ENCODE measurements at regions not wholly inside any gene's neighbourhood (a gene's known extent, or its start where the extent isn't known, plus 50 kb on each side); places are given as distances from the start of the nearest gene placed in this dataset.

- H3K36me3 ChIP-seq (ENCODE audit: control insufficient read depth in 2 of 3, insufficient read depth in 3 of 3, low read length in 3 of 3): no peaks in the 10 kb centered on the region
- H3K27me3 ChIP-seq (ENCODE audit: control insufficient read depth, insufficient read depth, low read length): no peaks in the 10 kb centered on the region
- TF ChIP-seq CTCF (IDR thresholded peaks at IDR 0.05; ENCODE audit: borderline replicate concordance, extremely low read depth, insufficient read depth): no peak
- FAIRE-seq (no peak), DNase-seq (peak in 1 of 5 donors; percentile 11)
- H3K9ac ChIP-seq (ENCODE audit: low read length in 3 of 3): no peak overlapping the region
- H3K4me1 ChIP-seq (ENCODE audit: control insufficient read depth in 2 of 3, insufficient read depth in 2 of 3, low read depth in 1 of 3, low read length in 3 of 3): no peaks in the 10 kb centered on the region
- H3K27ac ChIP-seq (ENCODE audit: low read depth in 2 of 2, low read length in 2 of 2): no peak overlapping the region
- intact Hi-C loops (cut with DNase I): no loop called here
- H3K9me3 ChIP-seq (ENCODE audit: control insufficient read depth in 2 of 3, insufficient read depth in 1 of 3, low read length in 3 of 3): no peaks in the 10 kb centered on the region
- no peak overlapping the region for H3K4me3 ChIP-seq (ENCODE audit: low read length in 3 of 3)
Measured at GRCh38 chr5:92979716-92980115, 601.3 kb downstream of the NR2F1-AS1 start.

- intact Hi-C loops (cut with DNase I): no loop called here
- FAIRE-seq: no peak
- no peak overlapping the region for H3K4me3 ChIP-seq (ENCODE audit: low read length in 3 of 3)
Measured at GRCh38 chr5:92977846-92978540, 603.0 kb downstream of the NR2F1-AS1 start.

GRCh38 chr5:92976156-92976555 lies 604.9 kb downstream of the NR2F1-AS1 start:
- no peak for DNase-seq
- intact Hi-C loops (cut with DNase I): no loop called here
- no peaks in the 10 kb centered on the region for H3K4me1 ChIP-seq (ENCODE audit: control insufficient read depth in 2 of 3, insufficient read depth in 2 of 3, low read depth in 1 of 3, low read length in 3 of 3)
- H3K9me3 ChIP-seq (ENCODE audit: control insufficient read depth in 2 of 3, insufficient read depth in 1 of 3, low read length in 3 of 3): no peaks in the 10 kb centered on the region
- no peak overlapping the region for H3K27ac ChIP-seq (ENCODE audit: low read depth in 2 of 2, low read length in 2 of 2)
- H3K4me3 ChIP-seq (ENCODE audit: low read length in 3 of 3): no peak overlapping the region
- no peak overlapping the region for H3K9ac ChIP-seq (ENCODE audit: low read length in 3 of 3)
- H3K27me3 ChIP-seq (ENCODE audit: control insufficient read depth, insufficient read depth, low read length): no peaks in the 10 kb centered on the region
- TF ChIP-seq CTCF (IDR thresholded peaks at IDR 0.05; ENCODE audit: borderline replicate concordance, extremely low read depth, insufficient read depth): no peak
- FAIRE-seq: no peak
- H3K36me3 ChIP-seq (ENCODE audit: control insufficient read depth in 2 of 3, insufficient read depth in 3 of 3, low read length in 3 of 3): no peaks in the 10 kb centered on the region

More at GRCh38 chr5:92977846-92978540, 603.0 kb downstream of the NR2F1-AS1 start:
- H3K4me1 ChIP-seq (ENCODE audit: control insufficient read depth in 2 of 3, insufficient read depth in 2 of 3, low read depth in 1 of 3, low read length in 3 of 3): no peaks in the 10 kb centered on the region
- H3K27me3 ChIP-seq (ENCODE audit: control insufficient read depth, insufficient read depth, low read length): no peaks in the 10 kb centered on the region
- H3K9ac ChIP-seq (ENCODE audit: low read length in 3 of 3): no peak overlapping the region
- no peak overlapping the region for H3K27ac ChIP-seq (ENCODE audit: low read depth in 2 of 2, low read length in 2 of 2)
- no peak for TF ChIP-seq CTCF (IDR thresholded peaks at IDR 0.05; ENCODE audit: borderline replicate concordance, extremely low read depth, insufficient read depth)
- no peak for DNase-seq
- H3K9me3 ChIP-seq (ENCODE audit: control insufficient read depth in 2 of 3, insufficient read depth in 1 of 3, low read length in 3 of 3): no peaks in the 10 kb centered on the region
- no peaks in the 10 kb centered on the region for H3K36me3 ChIP-seq (ENCODE audit: control insufficient read depth in 2 of 3, insufficient read depth in 3 of 3, low read length in 3 of 3)
